ENCODE measurements at regions not wholly inside any gene's neighbourhood (a gene's known extent, or its start where the extent isn't known, plus 50 kb on each side); places are given as distances from the start of the nearest gene placed in this dataset.

DNA sequence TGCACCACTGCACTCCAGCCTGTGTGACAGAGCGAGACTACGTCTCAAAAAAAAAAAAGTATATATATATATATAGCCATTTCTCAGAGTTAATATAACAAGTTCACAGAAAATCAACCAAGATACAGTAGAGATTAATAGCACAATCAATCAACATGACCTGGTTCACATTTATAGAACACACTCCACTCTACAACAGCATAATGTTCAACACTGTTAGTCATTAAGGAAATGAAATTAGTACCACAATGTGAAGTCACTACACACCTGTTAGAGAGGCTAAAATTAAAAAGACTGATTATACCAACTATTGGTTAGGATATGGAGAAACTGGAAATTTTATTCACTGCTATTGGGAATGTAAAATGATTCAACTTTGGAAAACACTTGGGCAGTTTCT is 387.7 kb downstream of the QKI start:
- Histone ChIP-seq H3K27ac (ENCODE audit: low read length) (no peak overlapping the region), H3K9me2 (replicated peaks; ENCODE audit: insufficient read depth, low read length) (no peaks in the 10 kb centered on the region), H3F3A (ENCODE audit: insufficient read depth, low read length) (no peaks in the 10 kb centered on the region), H3K4me2 (ENCODE audit: low read depth, low read length) (no peak overlapping the region), H3K27me3 (replicated peaks; ENCODE audit: insufficient read depth, low read length) (no peaks in the 10 kb centered on the region), H3K36me3 (replicated peaks; ENCODE audit: insufficient read depth, low read length) (no peaks in the 10 kb centered on the region), H2AFZ (ENCODE audit: low read length) (no peak overlapping the region), H3K9ac (ENCODE audit: low read length) (no peak overlapping the region), H3K9me3 (replicated peaks; ENCODE audit: insufficient read depth, low read length) (no peaks in the 10 kb centered on the region), H3K4me3 (ENCODE audit: low read length) (no peak overlapping the region), H3K4me1 (ENCODE audit: low read length) (no peaks in the 10 kb centered on the region), H3K79me2 (ENCODE audit: low read length) (no peaks in the 10 kb centered on the region), H4K20me1 (ENCODE audit: insufficient read depth, low read length) (no peaks in the 10 kb centered on the region)
- TF ChIP-seq, protein P1, sequence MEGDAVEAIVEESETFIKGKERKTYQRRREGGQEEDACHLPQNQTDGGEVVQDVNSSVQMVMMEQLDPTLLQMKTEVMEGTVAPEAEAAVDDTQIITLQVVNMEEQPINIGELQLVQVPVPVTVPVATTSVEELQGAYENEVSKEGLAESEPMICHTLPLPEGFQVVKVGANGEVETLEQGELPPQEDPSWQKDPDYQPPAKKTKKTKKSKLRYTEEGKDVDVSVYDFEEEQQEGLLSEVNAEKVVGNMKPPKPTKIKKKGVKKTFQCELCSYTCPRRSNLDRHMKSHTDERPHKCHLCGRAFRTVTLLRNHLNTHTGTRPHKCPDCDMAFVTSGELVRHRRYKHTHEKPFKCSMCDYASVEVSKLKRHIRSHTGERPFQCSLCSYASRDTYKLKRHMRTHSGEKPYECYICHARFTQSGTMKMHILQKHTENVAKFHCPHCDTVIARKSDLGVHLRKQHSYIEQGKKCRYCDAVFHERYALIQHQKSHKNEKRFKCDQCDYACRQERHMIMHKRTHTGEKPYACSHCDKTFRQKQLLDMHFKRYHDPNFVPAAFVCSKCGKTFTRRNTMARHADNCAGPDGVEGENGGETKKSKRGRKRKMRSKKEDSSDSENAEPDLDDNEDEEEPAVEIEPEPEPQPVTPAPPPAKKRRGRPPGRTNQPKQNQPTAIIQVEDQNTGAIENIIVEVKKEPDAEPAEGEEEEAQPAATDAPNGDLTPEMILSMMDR (IDR thresholded peaks at IDR 0.05; ENCODE audit: low read length), result no peak
- TF ChIP-seq EZH2phosphoT487 (IDR thresholded peaks at IDR 0.05; ENCODE audit: low read length), result no peak
- no peak for TF ChIP-seq EZH2 (optimal IDR thresholded peaks at IDR 0.05; ENCODE audit: low read depth, low read length)
- no peak for DNase-seq

DNA sequence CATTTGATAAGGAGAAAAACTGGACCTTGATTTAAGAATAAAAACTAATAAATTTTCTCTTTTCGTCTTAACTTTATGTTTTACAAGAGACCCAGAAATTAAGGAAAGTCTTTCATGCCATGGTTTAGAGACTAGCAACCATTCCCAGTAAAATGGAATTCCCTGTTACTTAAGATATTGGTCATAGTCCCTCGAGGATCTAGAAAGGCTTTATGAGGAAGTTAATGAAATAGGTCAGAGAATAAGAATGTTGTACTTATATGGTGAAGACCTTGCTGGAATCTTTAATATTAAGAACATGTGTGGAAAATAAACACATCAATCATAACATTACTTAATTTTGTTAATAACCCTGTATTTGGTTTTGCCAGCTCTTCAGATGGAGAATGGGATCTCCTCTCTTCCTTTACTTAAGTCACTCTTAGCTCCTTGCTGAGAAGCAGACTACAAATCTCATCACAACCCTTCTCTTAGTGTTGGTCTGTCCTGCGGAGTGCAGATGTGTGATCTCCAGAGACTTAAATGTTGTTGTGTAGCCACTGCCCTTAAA is 382.9 kb downstream of the QKI start:
- no peak overlapping the region for H3K4me2 ChIP-seq (ENCODE audit: low read depth, low read length)
- H3K36me3 ChIP-seq (replicated peaks; ENCODE audit: insufficient read depth, low read length), result no peaks in the 10 kb centered on the region
- H3K27me3 ChIP-seq (replicated peaks; ENCODE audit: insufficient read depth, low read length), result no peaks in the 10 kb centered on the region
- no peaks in the 10 kb centered on the region for H3K9me3 ChIP-seq (replicated peaks; ENCODE audit: insufficient read depth, low read length)
- H3F3A ChIP-seq (ENCODE audit: insufficient read depth, low read length), result no peaks in the 10 kb centered on the region
- no peak overlapping the region for H2AFZ ChIP-seq (ENCODE audit: low read length)
- no peak for DNase-seq
- TF ChIP-seq EZH2 (optimal IDR thresholded peaks at IDR 0.05; ENCODE audit: low read depth, low read length) (no peak), EZH2phosphoT487 (IDR thresholded peaks at IDR 0.05; ENCODE audit: low read length) (no peak)
- TF ChIP-seq, protein P1 (IDR thresholded peaks at IDR 0.05; ENCODE audit: low read length), result no peak
- H3K27ac ChIP-seq (ENCODE audit: low read length), result no peak overlapping the region
- H4K20me1 ChIP-seq (ENCODE audit: insufficient read depth, low read length), result no peaks in the 10 kb centered on the region
- H3K4me3 ChIP-seq (ENCODE audit: low read length), result no peak overlapping the region
- no peaks in the 10 kb centered on the region for H3K79me2 ChIP-seq (ENCODE audit: low read length)
- H3K4me1 ChIP-seq (ENCODE audit: low read length), result no peaks in the 10 kb centered on the region
- no peak overlapping the region for H3K9ac ChIP-seq (ENCODE audit: low read length)
- H3K9me2 ChIP-seq (replicated peaks; ENCODE audit: insufficient read depth, low read length), result no peaks in the 10 kb centered on the region

DNA sequence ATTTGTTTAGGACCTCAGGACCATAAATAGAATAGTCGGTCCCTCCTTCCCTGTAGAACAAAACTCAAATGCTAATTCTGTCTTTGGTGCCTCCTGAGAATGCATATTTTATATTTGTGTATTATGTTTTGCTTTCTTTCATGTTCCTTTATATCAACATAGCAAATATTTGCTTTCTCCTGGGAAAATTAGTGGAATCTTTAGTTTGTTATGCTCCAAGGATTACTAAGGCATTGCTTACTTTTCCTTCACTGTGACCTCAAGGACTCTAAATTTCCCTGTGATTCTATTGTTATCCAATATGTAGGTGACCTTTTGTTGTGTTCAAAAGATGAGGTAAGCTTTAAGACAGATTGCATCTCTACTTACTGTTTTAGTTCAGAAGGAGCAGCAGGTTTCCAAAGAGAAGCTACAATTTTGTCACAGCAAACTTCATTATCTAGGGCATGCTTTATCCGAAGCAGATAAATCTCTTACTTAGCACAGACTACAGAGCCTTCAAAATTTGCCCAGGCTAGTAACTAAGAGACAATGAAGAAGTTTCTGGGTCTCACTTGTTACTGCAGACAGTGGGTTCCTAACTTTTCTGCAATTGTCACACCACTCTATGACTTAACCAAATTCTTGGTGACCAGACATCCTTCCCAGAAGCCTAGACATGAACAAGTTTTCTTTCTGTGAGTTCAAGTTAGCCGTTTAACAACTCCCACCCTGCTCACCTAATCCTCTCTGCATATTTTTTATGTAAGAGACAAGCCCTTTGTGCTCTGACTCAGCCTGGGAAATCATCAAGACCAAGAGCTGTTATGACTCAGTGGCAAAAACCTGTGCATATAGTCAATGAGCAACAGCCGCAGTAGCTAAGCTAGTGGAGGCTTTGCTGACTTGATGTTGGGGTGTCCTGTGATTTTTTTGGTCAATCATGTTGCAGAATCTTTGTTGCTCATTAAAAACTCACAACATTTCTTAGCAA is 378.8 kb downstream of the QKI start:
- DNase-seq, result no peak
- H3K27me3 ChIP-seq (replicated peaks; ENCODE audit: insufficient read depth, low read length), result no peaks in the 10 kb centered on the region

More for the DNA sequence above, 378.8 kb downstream of the QKI start:
- no peaks in the 10 kb centered on the region for H3K79me2 ChIP-seq (ENCODE audit: low read length)
- H4K20me1 ChIP-seq (ENCODE audit: insufficient read depth, low read length), result no peaks in the 10 kb centered on the region
- H3K27ac ChIP-seq (ENCODE audit: low read length), result no peak overlapping the region
- no peak overlapping the region for H3K4me3 ChIP-seq (ENCODE audit: low read length)
- H3K4me1 ChIP-seq (ENCODE audit: low read length), result no peaks in the 10 kb centered on the region
- no peak overlapping the region for H3K4me2 ChIP-seq (ENCODE audit: low read depth, low read length)
- no peaks in the 10 kb centered on the region for H3K9me3 ChIP-seq (replicated peaks; ENCODE audit: insufficient read depth, low read length)
- H3F3A ChIP-seq (ENCODE audit: insufficient read depth, low read length), result no peaks in the 10 kb centered on the region
- no peaks in the 10 kb centered on the region for H3K36me3 ChIP-seq (replicated peaks; ENCODE audit: insufficient read depth, low read length)
- no peak overlapping the region for H3K9ac ChIP-seq (ENCODE audit: low read length)
- TF ChIP-seq, protein P1 (IDR thresholded peaks at IDR 0.05; ENCODE audit: low read length), result no peak
- TF ChIP-seq EZH2phosphoT487 (IDR thresholded peaks at IDR 0.05; ENCODE audit: low read length) (no peak), EZH2 (optimal IDR thresholded peaks at IDR 0.05; ENCODE audit: low read depth, low read length) (no peak)
- H3K9me2 ChIP-seq (replicated peaks; ENCODE audit: insufficient read depth, low read length), result no peaks in the 10 kb centered on the region
- H2AFZ ChIP-seq (ENCODE audit: low read length), result no peak overlapping the region

Measured in MM.1S (cell line).